ENCODE measurements at regions not wholly inside any gene's neighbourhood (a gene's known extent, or its start where the extent isn't known, plus 50 kb on each side); places are given as distances from the start of the nearest gene placed in this dataset.

DNA sequence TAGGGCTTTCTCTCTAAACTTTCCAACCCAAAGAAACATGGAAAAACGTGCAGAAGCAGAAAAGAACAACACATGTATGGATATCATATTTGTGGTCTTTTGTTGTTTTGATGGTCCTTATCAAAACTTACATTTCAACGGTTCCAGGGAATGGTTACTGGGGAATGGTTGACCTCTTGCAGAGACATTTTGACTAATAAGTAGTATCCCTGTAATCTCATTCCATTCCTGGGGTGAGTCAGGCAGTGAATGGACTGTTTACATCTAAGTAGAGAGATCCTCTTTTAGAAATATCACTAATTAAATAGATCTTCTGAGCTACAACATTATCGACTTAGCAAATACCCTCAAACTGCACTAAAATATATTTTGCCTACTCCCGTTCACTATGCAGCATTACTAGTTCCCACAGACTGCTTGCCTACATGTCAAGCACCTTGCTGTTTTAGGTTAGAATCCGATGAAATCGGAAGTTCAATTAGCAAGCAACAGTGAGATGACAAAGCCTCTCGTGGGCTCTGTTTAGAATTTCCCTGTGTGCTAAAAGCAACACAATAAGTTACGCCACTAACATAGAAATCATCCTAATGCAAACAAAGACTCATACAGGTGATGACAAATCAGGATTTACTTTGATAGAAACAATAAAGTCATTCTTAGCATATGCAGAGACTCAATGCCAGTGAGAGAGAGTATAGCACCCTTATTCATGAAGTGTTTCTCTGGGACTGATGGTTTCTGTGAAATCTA is 797.7 kb upstream of the ARGLU1 start:
- Histone ChIP-seq H3K27me3 (ENCODE audit: insufficient read depth, low read length) (no peaks in the 10 kb centered on the region), H3K27ac (ENCODE audit: low read depth, low read length) (no peak overlapping the region), H3K4me1 (ENCODE audit: insufficient read depth, low read length) (no peaks in the 10 kb centered on the region), H3K4me3 (ENCODE audit: low read length in 2 of 2) (no peak overlapping the region), H3K9me3 (ENCODE audit: control insufficient read depth in 1 of 2, low read length in 2 of 2) (no peaks in the 10 kb centered on the region), H3K36me3 (ENCODE audit: insufficient read depth, low read length) (no peaks in the 10 kb centered on the region)
- H3K4me1 Mint-ChIP-seq: no peaks in the 10 kb centered on the region
- peaks cover 0 to 5% (median 2%) of the 10 kb centered on the region in 8 donors for H3K9me3 Mint-ChIP-seq
- no peaks in the 10 kb centered on the region for H3K27me3 Mint-ChIP-seq
- DNase-seq: no peak
- ChIA-PET POLR2A (ENCODE audit: partially characterized antibody) (no interaction called here), CTCF (ENCODE audit: partially characterized antibody) (no interaction called here)
- intact Hi-C loops (cut with micrococcal nuclease): no loop called here
- H3K4me3 Mint-ChIP-seq: no peak overlapping the region
- H3K36me3 Mint-ChIP-seq: no peaks in the 10 kb centered on the region
- H3K27ac Mint-ChIP-seq: no peak overlapping the region

DNA sequence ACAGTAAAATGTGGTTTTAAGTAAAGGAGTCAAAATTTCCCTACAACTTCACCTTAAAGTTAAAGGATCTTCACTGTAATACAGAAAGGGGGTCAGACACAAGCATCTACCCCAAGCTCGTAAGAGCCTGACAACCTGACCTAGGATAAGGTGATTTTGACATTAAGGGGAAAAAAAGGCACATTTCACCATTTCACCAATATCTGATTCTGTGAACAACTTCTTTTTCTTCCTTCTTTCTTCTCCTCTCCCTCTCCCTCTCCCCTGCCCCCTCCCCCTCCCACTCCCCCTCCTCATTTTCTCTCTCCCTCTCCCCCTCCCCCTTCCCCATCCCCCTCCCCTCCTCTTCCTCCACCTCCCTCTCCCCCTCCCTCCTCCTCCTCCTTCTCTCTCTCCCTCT is 796.7 kb upstream of the ARGLU1 start:
- Mint-ChIP-seq H3K9me3 (peaks cover 0 to 5% (median 2%) of the 10 kb centered on the region in 8 donors), H3K27ac (no peak overlapping the region), H3K36me3 (no peaks in the 10 kb centered on the region), H3K4me3 (no peak overlapping the region), H3K27me3 (no peaks in the 10 kb centered on the region), H3K4me1 (no peaks in the 10 kb centered on the region)
- intact Hi-C loops (cut with micrococcal nuclease): no loop called here
- ChIA-PET POLR2A (ENCODE audit: partially characterized antibody) (no interaction called here), CTCF (ENCODE audit: partially characterized antibody) (no interaction called here)
- Histone ChIP-seq H3K27me3 (ENCODE audit: insufficient read depth, low read length) (no peaks in the 10 kb centered on the region), H3K9me3 (ENCODE audit: control insufficient read depth in 1 of 2, low read length in 2 of 2) (no peaks in the 10 kb centered on the region), H3K4me1 (ENCODE audit: insufficient read depth, low read length) (no peaks in the 10 kb centered on the region), H3K36me3 (ENCODE audit: insufficient read depth, low read length) (no peaks in the 10 kb centered on the region), H3K4me3 (ENCODE audit: low read length in 2 of 2) (no peak overlapping the region), H3K27ac (ENCODE audit: low read depth, low read length) (no peak overlapping the region)
- no peak for DNase-seq

DNA sequence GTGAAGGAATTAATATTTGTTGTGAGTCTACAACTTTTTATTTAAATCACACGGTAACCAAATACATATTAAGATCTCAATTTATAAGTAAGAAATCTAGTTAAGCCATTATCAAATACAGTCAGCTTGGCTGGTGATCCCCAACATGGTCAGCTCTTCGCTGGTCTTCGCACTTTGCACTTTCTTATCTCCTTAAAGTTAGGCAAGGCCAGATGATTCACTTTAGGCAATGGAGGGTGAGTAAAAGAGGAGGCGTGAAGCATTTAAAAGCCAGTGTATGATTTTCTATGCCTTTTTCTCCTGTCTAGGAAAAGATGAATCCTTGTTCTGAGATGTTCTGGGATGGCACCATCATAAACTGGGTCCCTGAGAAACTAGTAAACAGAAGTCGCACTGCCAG is 793.7 kb upstream of the ARGLU1 start:
- Histone ChIP-seq H3K4me3 (ENCODE audit: low read length in 2 of 2) (no peak overlapping the region), H3K27ac (ENCODE audit: low read depth, low read length) (no peak overlapping the region), H3K9me3 (ENCODE audit: control insufficient read depth in 1 of 2, low read length in 2 of 2) (no peaks in the 10 kb centered on the region), H3K27me3 (ENCODE audit: insufficient read depth, low read length) (no peaks in the 10 kb centered on the region), H3K4me1 (ENCODE audit: insufficient read depth, low read length) (no peaks in the 10 kb centered on the region), H3K36me3 (ENCODE audit: insufficient read depth, low read length) (no peaks in the 10 kb centered on the region)
- Mint-ChIP-seq H3K27me3 (no peaks in the 10 kb centered on the region), H3K4me3 (no peak overlapping the region), H3K9me3 (peaks cover 0 to 8% (median 3%) of the 10 kb centered on the region in 8 donors), H3K36me3 (no peaks in the 10 kb centered on the region), H3K4me1 (no peaks in the 10 kb centered on the region), H3K27ac (no peak overlapping the region)
- no peak for DNase-seq
- CTCF ChIA-PET (ENCODE audit: partially characterized antibody): no interaction called here
- intact Hi-C loops (cut with micrococcal nuclease): no loop called here
- POLR2A ChIA-PET (ENCODE audit: partially characterized antibody): no interaction called here

DNA sequence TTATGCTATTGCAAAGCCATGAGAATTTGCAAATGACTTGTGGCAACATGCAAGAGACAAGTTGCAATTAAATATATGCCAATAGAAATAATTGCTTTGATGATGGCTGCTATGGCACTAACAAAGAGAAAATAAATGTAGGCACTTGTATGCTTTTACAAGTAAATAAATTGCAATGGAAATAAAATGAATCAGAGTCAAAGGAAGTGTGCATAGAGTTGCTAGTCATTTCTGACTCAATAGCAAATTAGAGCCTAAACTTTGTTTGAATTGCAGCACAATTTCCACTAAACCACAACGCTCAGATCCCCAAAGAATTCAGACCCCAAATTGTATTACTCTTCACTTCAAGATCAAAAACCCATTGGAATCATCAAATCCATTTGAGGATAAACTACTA is 792.1 kb upstream of the ARGLU1 start:
- POLR2A ChIA-PET (ENCODE audit: partially characterized antibody): no interaction called here
- no peaks in the 10 kb centered on the region for H3K36me3 ChIP-seq (ENCODE audit: insufficient read depth, low read length)
- intact Hi-C loops (cut with micrococcal nuclease): no loop called here
- Mint-ChIP-seq H3K4me3 (no peak overlapping the region), H3K9me3 (peaks cover 0 to 8% (median 3%) of the 10 kb centered on the region in 8 donors), H3K4me1 (no peaks in the 10 kb centered on the region), H3K27ac (no peak overlapping the region), H3K27me3 (no peaks in the 10 kb centered on the region), H3K36me3 (no peaks in the 10 kb centered on the region)
- H3K27ac ChIP-seq (ENCODE audit: low read depth, low read length): no peak overlapping the region
- no peaks in the 10 kb centered on the region for H3K27me3 ChIP-seq (ENCODE audit: insufficient read depth, low read length)
- no peak overlapping the region for H3K4me3 ChIP-seq (ENCODE audit: low read length in 2 of 2)
- CTCF ChIA-PET (ENCODE audit: partially characterized antibody): no interaction called here
- no peaks in the 10 kb centered on the region for H3K4me1 ChIP-seq (ENCODE audit: insufficient read depth, low read length)
- DNase-seq: no peak
- H3K9me3 ChIP-seq (ENCODE audit: control insufficient read depth in 1 of 2, low read length in 2 of 2): no peaks in the 10 kb centered on the region

DNA sequence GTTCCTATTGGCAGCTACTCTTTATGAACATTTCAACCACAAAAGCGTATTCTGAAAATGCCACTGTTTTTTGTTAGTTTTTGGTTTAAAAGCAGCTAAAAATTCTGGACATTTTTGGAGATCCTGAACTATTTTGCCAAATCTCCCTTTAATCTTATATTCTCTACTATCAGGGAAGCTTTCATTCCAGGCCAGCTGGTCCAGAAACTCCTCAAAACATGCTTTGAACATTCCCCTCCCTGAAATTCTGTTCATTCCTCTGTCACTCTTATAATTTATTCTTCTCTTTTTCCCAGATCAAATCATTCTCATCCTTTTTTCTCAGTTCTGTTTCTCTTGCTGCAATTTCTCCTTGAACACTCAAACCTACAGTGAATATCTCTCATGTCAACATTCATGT is 790.9 kb upstream of the ARGLU1 start:
- Mint-ChIP-seq H3K27ac (no peak overlapping the region), H3K4me3 (no peak overlapping the region), H3K36me3 (no peaks in the 10 kb centered on the region), H3K4me1 (no peaks in the 10 kb centered on the region), H3K9me3 (peaks cover 0 to 8% (median 4%) of the 10 kb centered on the region in 8 donors), H3K27me3 (no peaks in the 10 kb centered on the region)
- Histone ChIP-seq H3K4me3 (ENCODE audit: low read length in 2 of 2) (no peak overlapping the region), H3K36me3 (ENCODE audit: insufficient read depth, low read length) (no peaks in the 10 kb centered on the region), H3K9me3 (ENCODE audit: control insufficient read depth in 1 of 2, low read length in 2 of 2) (no peaks in the 10 kb centered on the region), H3K27me3 (ENCODE audit: insufficient read depth, low read length) (no peaks in the 10 kb centered on the region), H3K4me1 (ENCODE audit: insufficient read depth, low read length) (no peaks in the 10 kb centered on the region), H3K27ac (ENCODE audit: low read depth, low read length) (no peak overlapping the region)
- ChIA-PET CTCF (ENCODE audit: partially characterized antibody) (no interaction called here), POLR2A (ENCODE audit: partially characterized antibody) (no interaction called here)
- intact Hi-C loops (cut with micrococcal nuclease): no loop called here
- DNase-seq: no peak

DNA sequence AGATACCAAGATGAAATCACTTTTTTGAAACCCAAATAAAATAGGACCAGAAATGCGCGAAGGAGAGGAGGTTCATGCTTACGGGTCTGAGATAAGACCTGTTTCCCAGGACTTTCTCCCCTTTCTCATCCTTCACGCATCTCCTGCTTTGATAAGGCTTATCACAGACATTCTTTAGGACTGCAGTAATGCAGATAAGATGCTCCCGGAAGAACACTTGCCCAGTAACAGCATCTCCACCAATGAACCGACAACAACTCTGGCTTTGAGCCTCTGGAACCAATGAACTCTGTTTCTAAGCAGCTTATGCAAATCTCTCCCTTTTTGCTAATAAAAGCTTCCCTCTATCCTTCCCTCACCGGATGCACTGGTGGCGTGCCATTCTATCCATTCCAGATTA is 783.4 kb upstream of the ARGLU1 start:
- H3K4me1 Mint-ChIP-seq: no peaks in the 10 kb centered on the region
- H3K27me3 ChIP-seq (ENCODE audit: insufficient read depth, low read length): no peaks in the 10 kb centered on the region
- H3K27ac Mint-ChIP-seq: no peak overlapping the region
- DNase-seq: no peak
- CTCF ChIA-PET (ENCODE audit: partially characterized antibody): no interaction called here
- no peaks in the 10 kb centered on the region for H3K27me3 Mint-ChIP-seq
- no peak overlapping the region for H3K27ac ChIP-seq (ENCODE audit: low read depth, low read length)
- peaks cover 0 to 7% (median 5%) of the 10 kb centered on the region in 8 donors for H3K9me3 Mint-ChIP-seq
- intact Hi-C loops (cut with micrococcal nuclease): no loop called here
- no peak overlapping the region for H3K4me3 ChIP-seq (ENCODE audit: low read length in 2 of 2)
- no peak overlapping the region for H3K4me3 Mint-ChIP-seq
- no peaks in the 10 kb centered on the region for H3K4me1 ChIP-seq (ENCODE audit: insufficient read depth, low read length)
- H3K9me3 ChIP-seq (ENCODE audit: control insufficient read depth in 1 of 2, low read length in 2 of 2): no peaks in the 10 kb centered on the region
- H3K36me3 Mint-ChIP-seq: no peaks in the 10 kb centered on the region
- POLR2A ChIA-PET (ENCODE audit: partially characterized antibody): no interaction called here
- H3K36me3 ChIP-seq (ENCODE audit: insufficient read depth, low read length): no peaks in the 10 kb centered on the region

DNA sequence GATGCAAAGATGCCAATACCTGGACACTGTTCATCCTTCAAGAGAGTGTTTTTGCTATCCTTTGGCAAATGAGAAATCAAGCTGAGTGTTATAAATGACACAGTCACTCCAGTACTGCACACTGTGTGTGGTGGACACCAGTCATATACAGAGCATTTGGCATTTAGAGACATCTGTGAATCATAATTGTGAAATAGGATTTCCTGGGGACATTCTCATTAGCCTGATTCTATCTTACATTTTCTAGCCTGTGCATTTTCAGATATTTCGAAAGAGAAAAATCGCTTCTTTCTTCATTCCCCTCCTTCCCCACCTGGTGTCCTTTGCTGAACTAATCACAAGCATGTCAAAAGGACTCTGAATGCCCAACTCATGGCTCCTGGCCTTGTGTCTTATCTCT is 781.0 kb upstream of the ARGLU1 start:
- ChIA-PET CTCF (ENCODE audit: partially characterized antibody) (no interaction called here), POLR2A (ENCODE audit: partially characterized antibody) (no interaction called here)
- Histone ChIP-seq H3K4me1 (ENCODE audit: insufficient read depth, low read length) (no peaks in the 10 kb centered on the region), H3K27ac (ENCODE audit: low read depth, low read length) (no peak overlapping the region), H3K36me3 (ENCODE audit: insufficient read depth, low read length) (no peaks in the 10 kb centered on the region), H3K4me3 (ENCODE audit: low read length in 2 of 2) (no peak overlapping the region), H3K27me3 (ENCODE audit: insufficient read depth, low read length) (no peaks in the 10 kb centered on the region), H3K9me3 (ENCODE audit: control insufficient read depth in 1 of 2, low read length in 2 of 2) (no peaks in the 10 kb centered on the region)
- intact Hi-C loops (cut with micrococcal nuclease): no loop called here
- no peak overlapping the region for H3K4me3 Mint-ChIP-seq
- no peaks in the 10 kb centered on the region for H3K27me3 Mint-ChIP-seq
- DNase-seq: no peak
- peaks cover 0 to 7% (median 4%) of the 10 kb centered on the region in 8 donors for H3K9me3 Mint-ChIP-seq
- H3K36me3 Mint-ChIP-seq: no peaks in the 10 kb centered on the region
- H3K27ac Mint-ChIP-seq: no peak overlapping the region
- H3K4me1 Mint-ChIP-seq: no peaks in the 10 kb centered on the region

DNA sequence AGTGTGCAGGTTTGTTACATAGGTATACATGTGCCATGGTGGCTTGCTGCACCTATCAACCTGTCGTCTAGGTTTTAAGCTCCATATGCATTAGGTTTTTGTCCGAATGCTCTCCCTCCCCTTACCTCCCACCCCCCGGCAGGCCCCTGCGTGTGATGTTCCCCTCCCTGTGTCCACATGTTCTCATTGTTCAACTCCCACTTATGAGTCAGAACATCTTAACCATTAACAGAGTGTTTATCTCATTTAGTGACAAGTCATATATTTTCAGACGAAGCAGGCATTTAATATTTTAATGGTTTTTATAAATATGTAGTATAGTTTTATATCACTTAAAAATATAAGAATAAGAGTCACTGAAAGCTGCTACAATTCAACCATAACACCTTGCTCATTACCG is 780.5 kb upstream of the ARGLU1 start:
- no peaks in the 10 kb centered on the region for H3K36me3 Mint-ChIP-seq
- H3K4me1 ChIP-seq (ENCODE audit: insufficient read depth, low read length): no peaks in the 10 kb centered on the region
- H3K27ac Mint-ChIP-seq: no peak overlapping the region
- H3K4me1 Mint-ChIP-seq: no peaks in the 10 kb centered on the region
- POLR2A ChIA-PET (ENCODE audit: partially characterized antibody): no interaction called here
- H3K9me3 Mint-ChIP-seq: peaks cover 0 to 7% (median 4%) of the 10 kb centered on the region in 8 donors
- no peaks in the 10 kb centered on the region for H3K36me3 ChIP-seq (ENCODE audit: insufficient read depth, low read length)
- CTCF ChIA-PET (ENCODE audit: partially characterized antibody): no interaction called here
- intact Hi-C loops (cut with micrococcal nuclease): no loop called here
- H3K9me3 ChIP-seq (ENCODE audit: control insufficient read depth in 1 of 2, low read length in 2 of 2): no peaks in the 10 kb centered on the region
- H3K27me3 Mint-ChIP-seq: no peaks in the 10 kb centered on the region
- H3K27me3 ChIP-seq (ENCODE audit: insufficient read depth, low read length): no peaks in the 10 kb centered on the region
- no peak overlapping the region for H3K4me3 ChIP-seq (ENCODE audit: low read length in 2 of 2)
- DNase-seq: no peak
- no peak overlapping the region for H3K4me3 Mint-ChIP-seq
- H3K27ac ChIP-seq (ENCODE audit: low read depth, low read length): no peak overlapping the region

Measured in CD4-positive, alpha-beta memory T cell (primary cell).